Peyer's patch (tissue), 4 donors: ENCODE measurements at regions not wholly inside any gene's neighbourhood (a gene's known extent, or its start where the extent isn't known, plus 50 kb on each side); places are given as distances from the start of the nearest gene placed in this dataset.

Source experiments
- CTCF ChIP-seq, 6 experiments: fragments of 450-650 bp in 4 of 6; fragments of 200-600 bp in 2 of 6; sonication (generic) in 1 of 6; IDR thresholded peaks; one replicate each; pipeline ENCODE4 v1.5.1; 2017 to 2019; ENCODE audit warnings: antibody characterized with exemption in 6 of 6, mild to moderate bottlenecking in 3 of 6, moderate library complexity in 1 of 6
- POLR2A ChIP-seq, 2 donors: fragments of 450-650 bp; IDR thresholded peaks; one replicate each; pipeline ENCODE4 v1.5.1; 2017; ENCODE audit warnings: antibody characterized with exemption in 2 of 2, mild to moderate bottlenecking in 2 of 2, moderate library complexity in 2 of 2

GRCh38 chr4:75101906-75102786 lies 169.2 kb downstream of the PARM1 start:
- TF ChIP-seq CTCF (IDR thresholded peaks at IDR 0.05) (no peak), POLR2A (IDR thresholded peaks at IDR 0.05) (no peak)
